ENCODE measurements at regions not wholly inside any gene's neighbourhood (a gene's known extent, or its start where the extent isn't known, plus 50 kb on each side); places are given as distances from the start of the nearest gene placed in this dataset.

- Mint-ChIP-seq H3K27ac (ENCODE audit: unreplicated experiment) (no peak overlapping the region), H3K4me1 (peaks cover 10% of the 10 kb centered on the region), H3K27me3 (ENCODE audit: low read depth) (no peaks in the 10 kb centered on the region), H3K4me3 (no peak overlapping the region), H3K36me3 (ENCODE audit: low read depth) (no peaks in the 10 kb centered on the region), H3K9me3 (no peaks in the 10 kb centered on the region)
- TF ChIP-seq CTCF (conservative IDR thresholded peaks at IDR 0.05): no peak
- DNase-seq (ENCODE audit: low read depth, low spot score): no peak
Measured at GRCh38 chr12:17076811-17077210, 470.8 kb upstream of the LMO3 start.

GRCh38 chr12:17076028-17076744 lies 470.2 kb upstream of the LMO3 start:
- Mint-ChIP-seq H3K27me3 (ENCODE audit: low read depth) (no peaks in the 10 kb centered on the region), H3K9me3 (no peaks in the 10 kb centered on the region), H3K36me3 (ENCODE audit: low read depth) (no peaks in the 10 kb centered on the region), H3K27ac (ENCODE audit: unreplicated experiment) (no peak overlapping the region), H3K4me3 (no peak overlapping the region), H3K4me1 (peaks cover 10% of the 10 kb centered on the region)
- DNase-seq (ENCODE audit: low read depth, low spot score): no peak
- TF ChIP-seq CTCF (conservative IDR thresholded peaks at IDR 0.05): no peak

DNA sequence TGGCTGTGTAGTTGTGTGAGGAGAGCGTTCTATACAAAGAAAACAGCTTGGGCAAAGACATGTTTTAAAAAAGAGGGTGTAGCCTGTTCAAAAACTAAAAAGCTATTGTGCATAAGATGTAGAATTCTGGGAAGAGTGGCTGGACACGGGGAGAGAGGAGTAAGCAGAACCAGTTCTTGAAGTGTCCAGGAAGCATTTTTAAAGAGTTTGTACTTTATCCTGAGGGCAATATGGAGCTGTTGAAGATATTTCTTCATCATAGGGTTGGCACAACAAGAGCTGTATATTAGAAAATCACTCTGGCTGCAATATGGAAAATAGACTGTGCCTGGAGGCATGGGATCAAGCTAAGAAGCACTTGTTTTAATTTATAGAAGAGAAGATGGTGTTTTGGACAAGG lies 458.9 kb upstream of the LMO3 start:
- H3K27me3 Mint-ChIP-seq (ENCODE audit: low read depth): no peaks in the 10 kb centered on the region
- H3K4me1 Mint-ChIP-seq: peaks cover 12% of the 10 kb centered on the region
- H3K36me3 Mint-ChIP-seq (ENCODE audit: low read depth): no peaks in the 10 kb centered on the region
- no peaks in the 10 kb centered on the region for H3K9me3 Mint-ChIP-seq
- no peak for TF ChIP-seq CTCF (conservative IDR thresholded peaks at IDR 0.05)
- no peak for DNase-seq (ENCODE audit: low read depth, low spot score)
- H3K27ac Mint-ChIP-seq (ENCODE audit: unreplicated experiment): no peak overlapping the region
- no peak overlapping the region for H3K4me3 Mint-ChIP-seq

GRCh38 chr12:17062267-17063036 lies 456.5 kb upstream of the LMO3 start:
- no peaks in the 10 kb centered on the region for H3K36me3 Mint-ChIP-seq (ENCODE audit: low read depth)
- no peak for TF ChIP-seq CTCF (conservative IDR thresholded peaks at IDR 0.05)
- no peak overlapping the region for H3K27ac Mint-ChIP-seq (ENCODE audit: unreplicated experiment)
- peaks cover 12% of the 10 kb centered on the region for H3K4me1 Mint-ChIP-seq
- no peak overlapping the region for H3K4me3 Mint-ChIP-seq
- no peaks in the 10 kb centered on the region for H3K9me3 Mint-ChIP-seq
- H3K27me3 Mint-ChIP-seq (ENCODE audit: low read depth): no peaks in the 10 kb centered on the region
- no peak for DNase-seq (ENCODE audit: low read depth, low spot score)

DNA sequence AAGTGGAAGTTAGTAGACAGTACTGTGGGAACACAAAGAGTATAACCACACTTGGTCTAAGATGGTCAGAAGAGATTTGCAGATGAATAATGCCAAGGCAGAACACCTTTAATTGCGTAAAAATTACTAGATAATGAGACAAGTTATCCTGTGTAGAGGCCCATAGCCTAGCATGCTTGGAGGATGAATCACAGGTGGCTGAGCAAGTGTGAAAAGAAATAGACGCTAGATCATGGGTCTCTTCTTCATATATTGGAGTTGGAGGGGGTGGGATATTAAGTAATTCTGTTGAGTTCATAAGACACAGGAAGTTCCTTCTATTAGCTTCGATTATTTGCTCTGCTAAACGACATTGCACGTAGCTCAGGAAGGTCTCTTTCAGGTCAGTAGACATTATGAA lies 454.3 kb upstream of the LMO3 start:
- Mint-ChIP-seq H3K4me1 (peaks cover 16% of the 10 kb centered on the region), H3K36me3 (ENCODE audit: low read depth) (no peaks in the 10 kb centered on the region), H3K4me3 (no peak overlapping the region), H3K9me3 (no peaks in the 10 kb centered on the region), H3K27me3 (ENCODE audit: low read depth) (no peaks in the 10 kb centered on the region), H3K27ac (ENCODE audit: unreplicated experiment) (no peak overlapping the region)
- no peak for DNase-seq (ENCODE audit: low read depth, low spot score)
- no peak for TF ChIP-seq CTCF (conservative IDR thresholded peaks at IDR 0.05)
